KMS-11 (cell line): ENCODE measurements at regions not wholly inside any gene's neighbourhood (a gene's known extent, or its start where the extent isn't known, plus 50 kb on each side); places are given as distances from the start of the nearest gene placed in this dataset.

Experiments
- H2AFZ ChIP-seq: fragments of 200-600 bp; sonication (generic); 2 replicates; pipeline ENCODE4 v1.6.1; 2016; ENCODE audit warnings: antibody characterized with exemption, mixed run types, low read depth
- H3K27ac ChIP-seq: fragments of 200-600 bp; sonication (generic); 2 replicates; pipeline ENCODE4 v1.6.1; 2016; ENCODE audit warnings: mild to moderate bottlenecking, mixed run types
- H3K27me3 ChIP-seq: fragments of 200-600 bp; sonication (generic); 2 replicates; pipeline ENCODE4 v1.6.1; 2017; ENCODE audit warnings: mild to moderate bottlenecking, low read depth, mixed run types, moderate library complexity; ENCODE audit not compliant: insufficient read depth
- H3K36me3 ChIP-seq: fragments of 200-600 bp; sonication (generic); 2 replicates; pipeline ENCODE4 v1.6.1; 2017; ENCODE audit warnings: mild to moderate bottlenecking, mixed run types; ENCODE audit not compliant: insufficient read depth
- H3K4me1 ChIP-seq: fragments of 200-600 bp; sonication (generic); 2 replicates; pipeline ENCODE4 v1.6.1; 2016; ENCODE audit warnings: mild to moderate bottlenecking, low read depth, mixed run types; ENCODE audit not compliant: poor library complexity, severe bottlenecking
- H3K4me2 ChIP-seq: fragments of 200-600 bp; sonication (generic); 2 replicates; pipeline ENCODE4 v1.7.0; 2016; ENCODE audit warnings: mild to moderate bottlenecking, mixed run types
- H3K4me3 ChIP-seq: fragments of 200-600 bp; sonication (generic); IDR thresholded peaks from 2 replicates; pipeline ENCODE4 v1.6.1; 2017; ENCODE audit warnings: low read depth, low read length, mixed read lengths; ENCODE audit not compliant: insufficient read depth
- H3K79me2 ChIP-seq: fragments of 200-600 bp; sonication (generic); 2 replicates; pipeline ENCODE4 v1.6.1; 2016; ENCODE audit warnings: low read depth, mixed run types; ENCODE audit not compliant: insufficient read depth
- H3K9ac ChIP-seq: fragments of 200-600 bp; sonication (generic); 2 replicates; pipeline ENCODE4 v1.6.1; 2016; ENCODE audit warnings: mild to moderate bottlenecking, mixed run types
- H4K20me1 ChIP-seq: fragments of 200-600 bp; sonication (generic); 2 replicates; pipeline ENCODE4 v1.6.1; 2016; ENCODE audit warnings: mild to moderate bottlenecking, mixed run types; ENCODE audit not compliant: insufficient read depth
- CTCF ChIP-seq: fragments of 200-600 bp; sonication (generic); conservative IDR thresholded peaks from 2 replicates; pipeline ENCODE4 v1.6.1; 2017; ENCODE audit warnings: low read depth, mild to moderate bottlenecking, antibody characterized with exemption, low read length, moderate library complexity, mixed read lengths

- no peak overlapping the region for H3K4me2 ChIP-seq
- no peak overlapping the region for H3K9ac ChIP-seq
- H3K4me1 ChIP-seq, result peaks cover 7% of the 10 kb centered on the region
- TF ChIP-seq CTCF, result no peak
- no peak overlapping the region for H2AFZ ChIP-seq
- H3K27me3 ChIP-seq, result no peaks in the 10 kb centered on the region
- H3K27ac ChIP-seq, result no peak overlapping the region
- H3K36me3 ChIP-seq, result no peaks in the 10 kb centered on the region
- no peak overlapping the region for H3K4me3 ChIP-seq
- no peaks in the 10 kb centered on the region for H3K79me2 ChIP-seq
- no peaks in the 10 kb centered on the region for H4K20me1 ChIP-seq
These were observed 83.2 kb upstream of the ITGA6 start for GRCh38 chr2:172344159-172344558.

GRCh38 chr2:172345956-172346555 lies 81.3 kb upstream of the ITGA6 start:
- no peak for TF ChIP-seq CTCF
- Histone ChIP-seq H3K36me3 (no peaks in the 10 kb centered on the region), H4K20me1 (no peaks in the 10 kb centered on the region)

GRCh38 chr2:172348555-172349288 lies 78.7 kb upstream of the ITGA6 start:
- Histone ChIP-seq H4K20me1 (no peaks in the 10 kb centered on the region), H3K27me3 (no peaks in the 10 kb centered on the region), H3K27ac (no peak overlapping the region), H3K9ac (no peak overlapping the region), H3K4me2 (no peak overlapping the region), H3K4me3 (no peak overlapping the region), H3K36me3 (no peaks in the 10 kb centered on the region), H3K79me2 (no peaks in the 10 kb centered on the region), H2AFZ (no peak overlapping the region), H3K4me1 (no peaks in the 10 kb centered on the region)
- TF ChIP-seq CTCF, result no peak

More at GRCh38 chr2:172345956-172346555, 81.3 kb upstream of the ITGA6 start:
- no peak overlapping the region for H3K4me3 ChIP-seq
- no peaks in the 10 kb centered on the region for H3K4me1 ChIP-seq
- H3K27me3 ChIP-seq, result no peaks in the 10 kb centered on the region
- H3K27ac ChIP-seq, result no peak overlapping the region
- no peaks in the 10 kb centered on the region for H3K79me2 ChIP-seq
- H3K4me2 ChIP-seq, result no peak overlapping the region
- H2AFZ ChIP-seq, result no peak overlapping the region
- no peak overlapping the region for H3K9ac ChIP-seq

- no peaks in the 10 kb centered on the region for H3K36me3 ChIP-seq
- no peak overlapping the region for H3K27ac ChIP-seq
- no peaks in the 10 kb centered on the region for H4K20me1 ChIP-seq
- no peak overlapping the region for H2AFZ ChIP-seq
- H3K79me2 ChIP-seq, result no peaks in the 10 kb centered on the region
- H3K4me2 ChIP-seq, result no peak overlapping the region
- no peaks in the 10 kb centered on the region for H3K4me1 ChIP-seq
- no peak overlapping the region for H3K4me3 ChIP-seq
- no peak overlapping the region for H3K9ac ChIP-seq
- H3K27me3 ChIP-seq, result no peaks in the 10 kb centered on the region
- no peak for TF ChIP-seq CTCF
These were observed 76.4 kb upstream of the ITGA6 start for GRCh38 chr2:172350839-172351479.
